Esophagus squamous epithelium (tissue), 5 donors: ENCODE measurements at regions not wholly inside any gene's neighbourhood (a gene's known extent, or its start where the extent isn't known, plus 50 kb on each side); places are given as distances from the start of the nearest gene placed in this dataset.

Experiments
- DNase-seq: peaks from one replicate; lab custom pipeline; 2025; lab: John Stamatoyannopoulos, UW
- H3K27ac ChIP-seq, 4 donors: fragments of 200-600 bp; sonication (generic); one replicate each; pipeline ENCODE4 v1.5.1; 2016 to 2019; ENCODE audit warnings: mild to moderate bottlenecking in 1 of 4
- H3K27me3 ChIP-seq, 4 donors: fragments of 200-600 bp; sonication (generic); 1 replicate in 3 of 4; 2 replicates in 1 of 4; pipeline versions ENCODE4 v1.5.1 to v1.6.0; 2017 to 2021; ENCODE audit warnings: antibody characterized with exemption in 1 of 4
- H3K36me3 ChIP-seq, 3 donors: fragments of 200-600 bp; sonication (generic); one replicate each; pipeline ENCODE4 v1.5.1; 2016 to 2019
- H3K4me1 ChIP-seq, 3 donors: fragments of 200-600 bp; sonication (generic); one replicate each; pipeline ENCODE4 v1.5.1; 2017 to 2019
- H3K4me3 ChIP-seq, 4 donors: fragments of 200-600 bp; sonication (generic); 1 replicate in 3 of 4; 2 replicates in 1 of 4; pipeline ENCODE4 v1.5.1; 2016 to 2019; ENCODE audit warnings: mild to moderate bottlenecking in 2 of 4, moderate library complexity in 1 of 4
- H3K9me3 ChIP-seq, 3 donors: fragments of 200-600 bp; sonication (generic); one replicate each; pipeline ENCODE4 v1.5.1; 2016 to 2019
- POLR2A ChIP-seq, 4 donors: fragments of 450-650 bp; IDR thresholded peaks; one replicate each; pipeline ENCODE4 v1.6.1; 2017; ENCODE audit warnings: antibody characterized with exemption in 4 of 4, mild to moderate bottlenecking in 4 of 4, moderate library complexity in 3 of 4
- WGBS, 2 donors: methylation state at CpG; one replicate each; pipeline ENCODE4 v1.1.5; 2018; 5-methylcytosine and 5-hydroxymethylcytosine counted together
- intact Hi-C: fragments of 100-400 bp; cut with DNase I; formaldehyde crosslinking; loops from one replicate; pipeline ENCODE4 v1.15.0; 2022
- TF ChIP-seq, protein P1 (sequence below), 6 experiments: fragments of 450-650 bp in 4 of 6; fragments of 200-600 bp in 2 of 6; sonication (generic) in 2 of 6; IDR thresholded peaks; one replicate each; pipeline ENCODE4 v1.5.1; 2016 to 2019; ENCODE audit warnings: antibody characterized with exemption in 6 of 6, mild to moderate bottlenecking in 4 of 6, moderate library complexity in 4 of 6
- donor health status: DM: yes; HTN: yes; CAD: no.

DNA sequence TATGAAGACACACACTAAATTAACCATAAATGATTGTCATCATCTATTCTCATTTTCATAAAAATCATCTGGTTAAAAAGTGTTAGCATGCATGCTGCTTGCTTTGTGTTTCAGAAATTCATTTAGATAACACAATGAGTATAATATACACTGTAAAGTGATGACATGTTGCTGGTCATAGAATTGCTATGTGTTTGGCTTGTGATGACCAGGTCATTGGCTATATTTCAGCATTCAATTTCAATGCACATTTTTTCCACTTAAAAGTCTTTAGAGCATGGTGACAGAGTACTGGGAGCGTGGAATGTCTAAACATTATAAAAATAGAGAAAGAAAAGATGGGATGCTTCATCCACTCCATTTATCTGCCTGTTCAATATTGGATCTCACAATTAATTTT lies 1291.1 kb upstream of the MAP3K7 start:
- TF ChIP-seq POLR2A (IDR thresholded peaks at IDR 0.05) = no peak
- TF ChIP-seq, protein P1, sequence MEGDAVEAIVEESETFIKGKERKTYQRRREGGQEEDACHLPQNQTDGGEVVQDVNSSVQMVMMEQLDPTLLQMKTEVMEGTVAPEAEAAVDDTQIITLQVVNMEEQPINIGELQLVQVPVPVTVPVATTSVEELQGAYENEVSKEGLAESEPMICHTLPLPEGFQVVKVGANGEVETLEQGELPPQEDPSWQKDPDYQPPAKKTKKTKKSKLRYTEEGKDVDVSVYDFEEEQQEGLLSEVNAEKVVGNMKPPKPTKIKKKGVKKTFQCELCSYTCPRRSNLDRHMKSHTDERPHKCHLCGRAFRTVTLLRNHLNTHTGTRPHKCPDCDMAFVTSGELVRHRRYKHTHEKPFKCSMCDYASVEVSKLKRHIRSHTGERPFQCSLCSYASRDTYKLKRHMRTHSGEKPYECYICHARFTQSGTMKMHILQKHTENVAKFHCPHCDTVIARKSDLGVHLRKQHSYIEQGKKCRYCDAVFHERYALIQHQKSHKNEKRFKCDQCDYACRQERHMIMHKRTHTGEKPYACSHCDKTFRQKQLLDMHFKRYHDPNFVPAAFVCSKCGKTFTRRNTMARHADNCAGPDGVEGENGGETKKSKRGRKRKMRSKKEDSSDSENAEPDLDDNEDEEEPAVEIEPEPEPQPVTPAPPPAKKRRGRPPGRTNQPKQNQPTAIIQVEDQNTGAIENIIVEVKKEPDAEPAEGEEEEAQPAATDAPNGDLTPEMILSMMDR (IDR thresholded peaks at IDR 0.05) = no peak
- intact Hi-C loops = no loop called here
- Histone ChIP-seq H3K4me1 (no peaks in the 10 kb centered on the region), H3K27ac (no peak overlapping the region), H3K4me3 (no peak overlapping the region), H3K9me3 (no peaks in the 10 kb centered on the region), H3K27me3 (no peaks in the 10 kb centered on the region), H3K36me3 (no peaks in the 10 kb centered on the region)
- WGBS, 2 donors = 30 to 55% methylated on average over 1 of the region's 1 CpG
- DNase-seq = no peak

DNA sequence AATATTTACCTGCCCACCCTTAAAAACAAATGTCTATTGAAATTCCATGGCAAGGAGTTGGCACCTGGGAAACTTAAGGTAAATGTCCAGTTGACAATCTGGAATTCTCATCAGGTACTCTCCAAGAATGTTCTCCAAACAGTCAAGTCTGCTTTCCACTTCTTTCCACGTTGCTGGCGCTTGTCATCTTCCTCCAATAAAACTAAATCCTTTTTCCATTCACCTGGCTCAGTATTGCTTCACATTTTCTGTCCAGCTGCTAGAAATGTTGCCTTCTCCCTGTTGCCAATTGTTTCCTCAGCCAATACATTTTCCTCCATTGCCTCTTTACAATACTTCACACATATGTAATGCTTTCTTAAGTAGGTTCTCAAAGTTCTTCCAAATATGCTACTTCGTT lies 1288.1 kb upstream of the MAP3K7 start:
- Histone ChIP-seq H3K9me3 (no peaks in the 10 kb centered on the region), H3K4me1 (no peaks in the 10 kb centered on the region), H3K4me3 (no peak overlapping the region), H3K27ac (no peak overlapping the region), H3K27me3 (no peaks in the 10 kb centered on the region), H3K36me3 (no peaks in the 10 kb centered on the region)
- intact Hi-C loops = no loop called here
- DNase-seq = no peak
- no peak for TF ChIP-seq POLR2A (IDR thresholded peaks at IDR 0.05)
- TF ChIP-seq, protein P1 (IDR thresholded peaks at IDR 0.05) = no peak
- 67 to 68% methylated on average over 3 of the region's 3 CpGs for WGBS, 2 donors

DNA sequence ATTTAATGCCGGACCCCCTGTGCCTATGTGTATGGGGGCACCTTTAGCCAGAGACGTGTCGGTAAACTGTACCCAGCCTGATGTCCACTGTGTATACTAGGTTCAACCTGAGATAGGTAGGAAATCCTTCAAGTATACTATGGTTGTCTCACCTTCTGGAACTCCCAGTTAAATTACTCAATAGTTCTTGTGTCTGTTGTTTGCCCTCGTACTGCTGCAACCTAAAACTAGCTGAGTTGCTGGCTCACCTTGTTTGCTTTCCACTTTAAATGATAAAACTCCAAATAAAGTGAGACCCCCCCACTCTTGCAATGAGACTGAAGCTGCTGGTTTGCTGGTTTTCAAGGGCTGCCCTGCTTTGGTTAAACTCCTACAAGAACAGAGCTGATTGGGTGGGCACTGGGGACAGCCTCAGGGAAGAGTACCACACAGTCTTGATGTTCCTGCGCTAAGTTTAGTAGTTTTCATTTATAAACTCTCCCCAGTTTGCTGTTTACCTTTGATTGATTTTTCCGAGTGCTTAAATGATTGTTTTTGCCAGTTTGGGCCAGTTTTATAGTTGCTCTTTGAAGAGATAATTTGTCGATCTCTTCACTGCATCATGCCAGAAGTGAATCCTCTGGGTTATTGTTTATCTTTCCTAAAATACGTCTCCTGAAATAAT lies 1281.8 kb upstream of the MAP3K7 start:
- Histone ChIP-seq H3K4me1 (no peaks in the 10 kb centered on the region), H3K36me3 (no peaks in the 10 kb centered on the region), H3K4me3 (no peak overlapping the region), H3K27me3 (no peaks in the 10 kb centered on the region), H3K9me3 (no peaks in the 10 kb centered on the region), H3K27ac (no peak overlapping the region)
- whole genome bisulfite sequencing, 2 donors = 76 to 86% methylated on average over 7 to 8 of the region's 8 CpGs
- DNase-seq = no peak
- TF ChIP-seq, protein P1 (IDR thresholded peaks at IDR 0.05) = no peak
- TF ChIP-seq POLR2A (IDR thresholded peaks at IDR 0.05) = no peak
- intact Hi-C loops = no loop called here

DNA sequence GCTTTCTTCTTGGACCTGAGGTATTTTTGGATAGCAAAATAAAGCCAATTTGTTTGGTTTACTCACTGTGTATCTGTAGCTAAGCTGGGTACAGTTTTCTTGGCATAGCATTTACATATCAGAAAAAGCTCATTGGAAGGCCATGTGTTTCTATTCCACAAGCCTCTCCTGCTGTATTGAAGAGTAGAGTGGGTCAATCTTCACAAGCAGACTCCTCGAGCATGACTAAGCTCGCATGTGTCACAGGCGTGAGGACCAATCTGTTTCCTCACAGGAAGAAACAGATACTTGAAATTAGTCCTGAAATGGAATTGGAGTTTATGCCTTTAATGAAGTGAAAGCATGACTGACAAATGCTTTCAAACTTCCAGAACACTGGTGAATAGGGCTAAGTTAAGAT lies 1279.0 kb upstream of the MAP3K7 start:
- intact Hi-C loops = no loop called here
- H3K9me3 ChIP-seq = no peaks in the 10 kb centered on the region
- no peaks in the 10 kb centered on the region for H3K27me3 ChIP-seq
- TF ChIP-seq, protein P1 (IDR thresholded peaks at IDR 0.05) = no peak
- H3K4me3 ChIP-seq = no peak overlapping the region
- no peak for DNase-seq
- no peak overlapping the region for H3K27ac ChIP-seq
- no peaks in the 10 kb centered on the region for H3K36me3 ChIP-seq
- no peaks in the 10 kb centered on the region for H3K4me1 ChIP-seq
- 61 to 65% methylated on average over 3 of the region's 3 CpGs for WGBS, 2 donors

DNA sequence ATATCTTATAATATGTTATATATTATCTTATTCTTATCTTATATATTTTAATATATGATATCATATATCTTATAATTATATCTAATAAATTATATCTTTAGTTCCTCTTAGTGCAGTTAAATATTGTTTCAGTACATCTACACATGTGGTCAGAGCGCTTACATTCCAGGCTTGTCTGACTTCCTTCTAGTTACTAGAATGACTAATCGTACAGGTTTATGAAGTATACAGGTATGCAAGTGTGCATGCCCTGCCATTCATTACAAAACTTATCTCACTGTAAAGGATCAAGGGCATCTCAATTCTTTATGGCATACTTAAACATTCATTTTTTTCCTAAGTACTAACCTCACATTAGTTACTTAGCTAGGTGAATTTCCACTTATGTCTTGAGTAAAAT lies 1278.0 kb upstream of the MAP3K7 start:
- Histone ChIP-seq H3K36me3 (no peaks in the 10 kb centered on the region), H3K4me3 (no peak overlapping the region), H3K9me3 (no peaks in the 10 kb centered on the region), H3K27ac (no peak overlapping the region), H3K27me3 (no peaks in the 10 kb centered on the region), H3K4me1 (no peaks in the 10 kb centered on the region)
- 80 to 86% methylated on average over 2 of the region's 2 CpGs for WGBS, 2 donors
- intact Hi-C loops = no loop called here
- no peak for DNase-seq
- no peak for TF ChIP-seq POLR2A (IDR thresholded peaks at IDR 0.05)
